HG03575 (cell line): ENCODE measurements at regions not wholly inside any gene's neighbourhood (a gene's known extent, or its start where the extent isn't known, plus 50 kb on each side); places are given as distances from the start of the nearest gene placed in this dataset.

Experiments used
- ATAC-seq: cut with Tn5 transposase; IDR thresholded peaks from one replicate; pipeline ENCODE4 v1.9.1; 2021; ENCODE audit not compliant: unreplicated experiment, insufficient number of reproducible peaks, low FRiP score; ENCODE audit errors: extremely low read depth

- ATAC-seq = no peak
Observed at GRCh38 chr21:28532446-28532845, 460.2 kb downstream of the LTN1 start.

- ATAC-seq = no peak
Observed at GRCh38 chr21:28523367-28523766, 469.3 kb downstream of the LTN1 start.

- no peak for ATAC-seq
Observed at GRCh38 chr21:28522014-28522799, 470.5 kb downstream of the LTN1 start.

- no peak for ATAC-seq
Observed at GRCh38 chr21:28518630-28519029, 474.0 kb downstream of the LTN1 start.

GRCh38 chr21:28516991-28517592 lies 475.6 kb downstream of the LTN1 start:
- peak; percentile 90 for ATAC-seq

DNA sequence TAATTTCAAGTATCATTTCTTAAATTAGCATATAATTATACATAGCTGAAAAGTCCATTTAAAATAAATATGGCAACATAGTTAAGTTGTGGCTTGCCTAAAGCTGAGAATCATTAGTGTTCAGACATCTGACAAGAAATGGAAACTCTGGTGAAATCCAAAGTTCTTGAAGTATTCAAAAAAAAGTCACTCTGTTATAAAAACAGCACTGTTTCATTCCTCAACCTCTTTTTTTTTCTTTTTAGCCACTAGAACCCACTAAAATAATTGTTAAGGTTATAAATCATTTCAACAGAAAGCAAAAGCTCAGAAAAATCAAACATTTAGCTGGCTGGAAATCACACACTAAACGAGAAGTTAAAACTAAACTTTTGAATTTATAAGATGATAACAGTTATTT lies 476.7 kb downstream of the LTN1 start:
- no peak for ATAC-seq

- no peak for ATAC-seq
Observed at GRCh38 chr21:28513428-28513827, 479.2 kb downstream of the LTN1 start.

- ATAC-seq = no peak
Observed at GRCh38 chr21:28509031-28509430, 483.6 kb downstream of the LTN1 start.

GRCh38 chr21:28508126-28508525 lies 484.6 kb downstream of the LTN1 start:
- ATAC-seq = no peak

DNA sequence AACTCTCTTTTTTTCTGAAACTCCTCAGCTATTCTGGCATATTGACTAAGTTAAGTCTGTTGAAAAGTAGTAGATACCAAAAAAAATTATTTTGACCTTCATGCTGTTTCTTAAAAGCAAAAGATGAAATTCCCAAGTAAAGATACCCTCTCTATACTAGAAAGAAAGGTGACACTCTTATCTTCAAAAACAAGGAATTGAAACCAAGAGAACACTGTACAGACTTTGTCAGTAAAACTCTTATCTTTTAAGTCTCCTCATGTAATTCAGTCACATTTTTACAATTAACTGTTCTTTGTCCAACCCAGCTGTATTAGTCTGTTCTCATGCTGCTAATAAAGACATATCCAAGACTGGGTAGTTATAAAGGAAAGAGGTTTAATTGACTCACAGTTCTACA lies 496.2 kb downstream of the LTN1 start:
- ATAC-seq = no peak

DNA sequence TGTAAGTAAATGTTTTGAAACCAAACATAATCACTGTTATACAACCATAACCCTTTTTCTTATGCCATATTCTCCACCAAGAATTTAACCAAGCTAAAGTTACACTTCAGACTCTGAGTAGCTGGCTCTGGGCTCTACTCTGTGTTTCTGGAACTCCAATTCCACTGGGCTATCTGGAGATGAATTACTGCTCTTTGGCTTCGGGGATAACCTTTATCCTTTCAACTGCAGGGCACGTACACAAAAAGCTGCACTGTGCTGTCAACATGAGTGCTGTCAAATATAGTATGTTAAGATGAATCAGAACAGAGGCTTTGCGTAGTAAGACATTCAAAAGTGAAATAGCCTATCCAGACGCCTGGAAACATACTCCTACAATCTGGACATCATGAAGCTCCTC lies 500.6 kb downstream of the LTN1 start:
- ATAC-seq = no peak

DNA sequence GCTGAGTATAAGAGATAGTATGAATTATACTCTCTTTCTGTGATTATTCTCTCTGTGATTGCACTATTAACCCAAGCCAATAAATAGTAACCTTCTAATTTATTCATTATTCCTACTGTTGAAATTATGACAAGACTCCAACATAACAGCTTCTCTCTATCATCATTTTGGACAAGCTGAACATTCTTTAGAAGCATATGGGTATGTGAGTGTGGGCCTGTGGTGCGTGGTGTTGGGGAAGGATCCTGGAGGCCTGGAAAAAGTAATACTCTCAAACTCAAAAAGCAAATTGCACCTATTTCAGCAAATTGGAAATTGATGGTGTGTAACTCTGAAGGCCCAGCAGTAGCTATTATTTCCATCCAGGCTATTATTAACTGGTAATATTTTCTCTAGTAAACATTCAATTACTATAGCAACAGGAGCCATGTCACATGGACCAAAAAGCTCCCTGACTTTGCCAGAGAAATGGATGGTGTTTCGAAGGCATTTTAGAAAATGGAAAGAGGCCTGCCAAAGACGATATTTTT lies 502.8 kb downstream of the LTN1 start:
- ATAC-seq = no peak

DNA sequence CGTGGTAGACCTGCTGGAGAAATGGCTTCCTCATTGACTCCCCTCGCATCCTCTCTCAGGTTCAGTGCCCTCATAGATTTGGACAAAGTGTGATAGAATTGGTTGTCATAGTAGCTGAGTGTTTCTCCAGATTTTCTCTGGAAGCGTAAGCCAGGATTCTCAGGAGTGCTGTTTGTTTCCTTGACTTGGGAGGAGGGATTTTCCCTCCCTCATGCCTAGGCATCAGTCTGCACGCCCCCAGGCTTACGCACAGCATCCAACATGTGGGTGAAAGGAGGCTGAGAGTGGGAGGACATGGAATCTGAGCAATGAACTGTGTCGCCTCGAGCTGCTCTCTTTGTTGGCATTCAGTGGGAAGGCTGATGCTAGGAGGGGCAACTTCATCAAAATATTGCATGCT lies 503.5 kb downstream of the LTN1 start:
- ATAC-seq = no peak

- ATAC-seq = no peak
Observed at GRCh38 chr21:28487455-28488070, 505.1 kb downstream of the LTN1 start.

- ATAC-seq = no peak
Observed at GRCh38 chr21:28485301-28486022, 507.2 kb downstream of the LTN1 start.

DNA sequence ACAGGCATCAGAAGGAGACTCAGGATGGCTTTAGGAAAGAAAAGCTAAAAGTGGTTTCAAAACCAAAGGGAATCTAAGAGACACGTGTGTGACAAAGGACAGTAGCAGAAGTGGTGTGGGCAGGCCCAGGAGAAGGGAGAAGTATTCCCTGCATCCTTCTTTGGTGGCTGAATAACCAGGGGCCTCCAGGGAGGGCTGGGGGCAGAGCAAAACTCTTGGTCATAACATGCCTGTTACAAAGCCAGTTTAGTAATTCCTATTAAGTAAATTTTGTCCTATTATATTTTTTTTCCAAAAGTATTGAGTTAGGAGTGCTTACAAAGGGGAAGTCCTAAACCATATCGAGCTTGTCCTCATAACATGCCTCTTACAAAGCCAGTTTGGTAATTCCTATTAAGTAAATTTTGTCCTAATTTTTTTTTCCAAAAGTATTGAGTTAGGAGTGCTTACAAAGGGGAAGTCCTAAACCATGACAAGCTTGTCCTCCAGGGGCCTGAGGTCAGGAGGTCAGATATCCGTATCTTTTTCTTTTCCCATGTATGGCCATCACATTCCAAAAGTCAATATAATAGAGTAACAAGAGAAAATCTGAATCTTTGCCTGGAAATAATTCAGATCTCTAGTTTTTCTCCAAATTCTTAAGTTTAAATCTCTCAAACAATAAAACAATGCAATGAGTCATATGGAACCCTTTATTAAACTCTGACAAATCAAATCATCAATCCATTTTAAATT lies 509.2 kb downstream of the LTN1 start:
- no peak for ATAC-seq

- no peak for ATAC-seq
Observed at GRCh38 chr21:28482657-28483056, 510.0 kb downstream of the LTN1 start.

- no peak for ATAC-seq
Observed at GRCh38 chr21:28480470-28480869, 512.2 kb downstream of the LTN1 start.
